ENCODE measurements at regions not wholly inside any gene's neighbourhood (a gene's known extent, or its start where the extent isn't known, plus 50 kb on each side); places are given as distances from the start of the nearest gene placed in this dataset.

- TF ChIP-seq CTCF (optimal IDR thresholded peaks at IDR 0.05 in 1 of 3, IDR thresholded peaks at IDR 0.05 in 1 of 3, conservative IDR thresholded peaks at IDR 0.05 in 1 of 3; ENCODE audit: extremely low read depth in 1 of 3, insufficient read depth in 2 of 3, low read length in 3 of 3), result no peak
- no peak for TF ChIP-seq EZH2 (IDR thresholded peaks at IDR 0.05; ENCODE audit: low read length)
Measured at GRCh38 chr16:64181271-64181925, 940.5 kb downstream of the CDH11 start.

Measured in keratinocyte (primary cell).